IMR-90 (cell line): ENCODE measurements at regions not wholly inside any gene's neighbourhood (a gene's known extent, or its start where the extent isn't known, plus 50 kb on each side); places are given as distances from the start of the nearest gene placed in this dataset.

Experiments used
- ATAC-seq: fragments of 200-7000 bp; cut with Tn5 transposase; 2 replicates; pipeline ENCODE4 v1.9.1; 2020; ENCODE audit warnings: low read depth, mild to moderate bottlenecking, moderate library complexity
- BruUV-seq: library from RNA; stranded (reverse); fragments of 400-500 nt; replicated peaks from 2 replicates; lab custom pipeline; 2021; lab: Mats Ljungman, UMichigan
- CTCF ChIA-PET: fragments of 300-600 bp; formaldehyde crosslinking; extraction: SDS; loops from one replicate; lab custom pipeline; 2021; ENCODE audit warnings: antibody characterized with exemption; lab: Yijun Ruan, JAX
- POLR2A ChIA-PET: fragments of 300-600 bp; sonication (Branson Sonifier 250); formaldehyde crosslinking; loops from one replicate; lab custom pipeline; 2022; ENCODE audit warnings: antibody characterized with exemption; ENCODE audit not compliant: unreplicated experiment; lab: Charles Lee
- DNase-seq: peaks from one replicate; pipeline ENCODE4 v3.0.0; 2013
- H2AFZ ChIP-seq: replicated peaks from 2 replicates; pipeline ENCODE3; 2013; ENCODE audit warnings: low read length, mild to moderate bottlenecking; ENCODE audit not compliant: poor library complexity
- H2AK5ac ChIP-seq: 2 replicates; pipeline ENCODE4 v1.6.1; 2013; ENCODE audit warnings: low read depth, low read length, inconsistent platforms
- H2AK9ac ChIP-seq: replicated peaks from 2 replicates; pipeline ENCODE3; 2013; ENCODE audit warnings: mild to moderate bottlenecking, low read depth, low read length, moderate library complexity; ENCODE audit not compliant: poor library complexity
- H2BK120ac ChIP-seq: 2 replicates; pipeline ENCODE4 v1.6.1; 2013; ENCODE audit warnings: low read depth, low read length, inconsistent platforms
- H2BK15ac ChIP-seq: 3 replicates; pipeline ENCODE4 v1.6.1; 2013; ENCODE audit warnings: low read depth, low read length, inconsistent platforms
- H2BK20ac ChIP-seq: 2 replicates; pipeline ENCODE4 v1.6.1; 2013; ENCODE audit warnings: low read depth, mild to moderate bottlenecking, inconsistent platforms, low read length, moderate library complexity
- H2BK5ac ChIP-seq: 2 replicates; pipeline ENCODE4 v1.6.1; 2013; ENCODE audit warnings: mild to moderate bottlenecking, low read depth, low read length, inconsistent platforms; ENCODE audit not compliant: poor library complexity, severe bottlenecking
- H3K14ac ChIP-seq: replicated peaks from 2 replicates; pipeline ENCODE4 v1.6.1; 2013; ENCODE audit warnings: low read depth, low read length, inconsistent platforms
- H3K18ac ChIP-seq: 2 replicates; pipeline ENCODE4 v1.6.1; 2013; ENCODE audit warnings: low read depth, low read length, control low read depth
- H3K23ac ChIP-seq: 2 replicates; pipeline ENCODE4 v1.6.1; 2013; ENCODE audit warnings: low read depth, low read length, inconsistent platforms
- H3K27ac ChIP-seq: 2 replicates; pipeline ENCODE4 v1.5.1; 2013; ENCODE audit warnings: mild to moderate bottlenecking, control low read depth, low read length; ENCODE audit not compliant: insufficient read depth
- H3K27me3 ChIP-seq: 2 replicates; pipeline ENCODE4 v1.6.1; 2013; ENCODE audit warnings: low read length; ENCODE audit not compliant: control insufficient read depth, insufficient read depth
- H3K36me3 ChIP-seq: 2 replicates; pipeline ENCODE4 v1.6.1; 2013; ENCODE audit warnings: low read length, mixed read lengths; ENCODE audit not compliant: control insufficient read depth, insufficient read depth
- H3K4ac ChIP-seq: 2 replicates; pipeline ENCODE4 v1.6.1; 2013; ENCODE audit warnings: low read depth, low read length, inconsistent platforms
- H3K4me1 ChIP-seq: 2 replicates; pipeline ENCODE4 v1.6.1; 2013; ENCODE audit warnings: low read length, mixed read lengths; ENCODE audit not compliant: control insufficient read depth, insufficient read depth
- H3K4me2 ChIP-seq: 2 replicates; pipeline ENCODE4 v1.6.1; 2013; ENCODE audit warnings: low read depth, mild to moderate bottlenecking, control low read depth, low read length, moderate library complexity
- H3K4me3 ChIP-seq: 2 replicates; pipeline ENCODE4 v1.5.1; 2013; ENCODE audit warnings: low read depth, mild to moderate bottlenecking, control low read depth, low read length, moderate library complexity; ENCODE audit not compliant: insufficient read depth
- H3K56ac ChIP-seq: 2 replicates; pipeline ENCODE4 v1.6.1; 2013; ENCODE audit warnings: low read length, inconsistent platforms; ENCODE audit not compliant: insufficient read depth; ENCODE audit errors: extremely low read depth
- H3K79me1 ChIP-seq, 2 experiments: 2 replicates each; pipeline ENCODE4 v1.6.1; 2013; ENCODE audit warnings: low read length in 2 of 2, inconsistent platforms in 1 of 2, low read depth in 1 of 2
- H3K9ac ChIP-seq: 2 replicates; pipeline ENCODE4 v1.6.1; 2013; ENCODE audit warnings: low read depth, low read length, control low read depth
- H3K9me1 ChIP-seq: 2 replicates; pipeline ENCODE4 v1.6.1; 2013; ENCODE audit warnings: low read length, inconsistent platforms; ENCODE audit not compliant: insufficient read depth
- H3K9me3 ChIP-seq: 2 replicates; pipeline ENCODE4 v1.6.1; 2013; ENCODE audit warnings: low read length; ENCODE audit not compliant: control insufficient read depth, insufficient read depth
- H4K20me1 ChIP-seq: 2 replicates; pipeline ENCODE4 v1.6.1; 2013; ENCODE audit warnings: low read length, inconsistent platforms; ENCODE audit not compliant: insufficient read depth
- H4K5ac ChIP-seq: 2 replicates; pipeline ENCODE4 v1.6.1; 2013; ENCODE audit warnings: mild to moderate bottlenecking, low read depth, low read length, control low read depth
- H4K8ac ChIP-seq, 2 experiments: 2 replicates each; pipeline ENCODE4 v1.6.1; 2013; ENCODE audit warnings: low read depth in 2 of 2, low read length in 2 of 2, control low read depth in 1 of 2, inconsistent platforms in 1 of 2
- H4K91ac ChIP-seq: 2 replicates; pipeline ENCODE4 v1.6.1; 2013; ENCODE audit warnings: low read depth, low read length, inconsistent platforms; ENCODE audit not compliant: insufficient read depth
- MAFK ChIP-seq: IDR thresholded peaks from 2 replicates; pipeline ENCODE4 v1.6.1; 2012; ENCODE audit warnings: low read depth, low read length, improper control_type of control experiment
- RAD21 ChIP-seq: IDR thresholded peaks from 2 replicates; pipeline ENCODE4 v1.6.1; 2012; ENCODE audit warnings: low read length, improper control_type of control experiment
- WGBS, 2 experiments: methylation state at CpG; one replicate each; pipeline versions ENCODE4 v1.1.5 to v1.1.7; 2013; ENCODE audit warnings: missing lambda C conversion rate in 2 of 2; ENCODE audit not compliant: insufficient read length in 1 of 2; ENCODE audit errors: extremely low coverage in 2 of 2; 5-methylcytosine and 5-hydroxymethylcytosine counted together
- dilution Hi-C: fragments of 300-500 bp; cut with HindIII; formaldehyde crosslinking; loops from one replicate; pipeline ENCODE4 v1.14.3; 2018; ENCODE audit warnings: low sequenced_read_pairs; ENCODE audit not compliant: unreplicated experiment
- in situ Hi-C: fragments of 300-500 bp; cut with MboI; formaldehyde crosslinking; loops from 3 replicates; pipeline ENCODE4 v1.14.3; 2019; ENCODE audit warnings: low sequenced_read_pairs, inconsistent platforms, mixed read lengths
- intact Hi-C: fragments of 100-400 bp; cut with micrococcal nuclease; formaldehyde crosslinking; loops from 2 replicates; pipeline ENCODE4 v1.10.0; 2022

DNA sequence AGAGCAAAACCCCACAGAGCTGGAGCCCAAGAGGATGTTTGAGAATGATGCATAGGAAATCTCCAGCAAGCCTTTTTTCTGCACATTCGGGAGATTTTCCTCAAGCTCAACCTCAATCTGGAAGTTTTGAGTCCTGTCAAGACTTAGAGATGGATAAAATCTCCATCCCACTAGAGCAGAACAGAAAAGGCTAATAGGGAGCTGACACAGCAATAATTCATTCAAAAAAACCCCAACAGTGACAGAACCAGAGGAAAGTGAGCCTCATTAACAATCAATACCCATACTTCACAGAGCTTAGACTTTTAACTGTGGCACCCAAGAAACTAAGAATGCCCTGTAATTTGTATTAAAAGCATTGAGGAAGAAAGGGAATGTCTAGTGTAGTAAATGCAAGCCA, 115.9 kb upstream of the BDNF start:
- no peak overlapping the region for H4K8ac ChIP-seq
- no peaks in the 10 kb centered on the region for H3K9me1 ChIP-seq
- H2AFZ ChIP-seq = no peak overlapping the region
- no peak overlapping the region for H3K56ac ChIP-seq
- H3K9me3 ChIP-seq = no peaks in the 10 kb centered on the region
- no peak overlapping the region for H2AK5ac ChIP-seq
- no TSS peak for BruUV-seq
- H4K91ac ChIP-seq = no peak overlapping the region
- POLR2A ChIA-PET = interaction anchor here (0.7 kb wide), 1 partner anchor 118 kb away, joined by 3 read pairs; no protein-coding TSS in a partner anchor
- H3K4me1 ChIP-seq = peaks cover 5% of the 10 kb centered on the region; the same call in 1 of the 2 replicates
- H3K4ac ChIP-seq = no peak overlapping the region
- H3K79me1 ChIP-seq = no peaks in the 10 kb centered on the region
- H3K18ac ChIP-seq = no peak overlapping the region
- no peak overlapping the region for H2BK15ac ChIP-seq
- no peak overlapping the region for H3K4me3 ChIP-seq
- in situ Hi-C loops = no loop called here
- TF ChIP-seq RAD21 = no peak
- TF ChIP-seq MAFK = peak; percentile 77
- H2BK5ac ChIP-seq = no peak overlapping the region
- H4K20me1 ChIP-seq = no peaks in the 10 kb centered on the region
- no peak overlapping the region for H3K14ac ChIP-seq
- no peak overlapping the region for H4K5ac ChIP-seq
- H2BK20ac ChIP-seq = no peak overlapping the region
- H3K9ac ChIP-seq = no peak overlapping the region
- intact Hi-C loops = no loop called here
- no peak overlapping the region for H2BK120ac ChIP-seq
- no CpG with 5 or more reads among the region's 1 CpG for WGBS, 2 experiments
- no peak for ATAC-seq
- no peak overlapping the region for H2AK9ac ChIP-seq
- no peak overlapping the region for H3K4me2 ChIP-seq
- dilution Hi-C loops = no loop called here
- no peak overlapping the region for H3K27ac ChIP-seq
- H3K27me3 ChIP-seq = no peaks in the 10 kb centered on the region
- H3K36me3 ChIP-seq = no peaks in the 10 kb centered on the region
- H3K23ac ChIP-seq = no peak overlapping the region
- CTCF ChIA-PET = no interaction called here
- DNase-seq = no peak
